ENCODE measurements at regions not wholly inside any gene's neighbourhood (a gene's known extent, or its start where the extent isn't known, plus 50 kb on each side); places are given as distances from the start of the nearest gene placed in this dataset.
"Not testable (repeated sequence)": the region's sequence is repeated elsewhere in the genome, so short reads cannot be mapped to it uniquely, and the experiment has no call there.

- DNase-seq (ENCODE audit: low spot score) = no peak
Observed at GRCh38 chr20:1754306-1754705, 96.7 kb upstream of the SIRPG start.

GRCh38 chr20:1752045-1752444 is 94.5 kb upstream of the SIRPG start:
- no peak for DNase-seq (ENCODE audit: low spot score)

- no peak for DNase-seq (ENCODE audit: low spot score)
Observed at GRCh38 chr20:1748777-1749176, 91.2 kb upstream of the SIRPG start.

- no peak for DNase-seq (ENCODE audit: low spot score)
Observed at GRCh38 chr20:1747953-1748577, 90.5 kb upstream of the SIRPG start.

- not testable (repeated sequence) for DNase-seq (ENCODE audit: low spot score)
Observed at GRCh38 chr20:1742049-1742434, 84.5 kb upstream of the SIRPG start.

GRCh38 chr20:1741309-1742048 is 83.9 kb upstream of the SIRPG start:
- no peak for DNase-seq (ENCODE audit: low spot score)

GRCh38 chr20:1737134-1737533 is 79.6 kb upstream of the SIRPG start:
- no peak for DNase-seq (ENCODE audit: low spot score)

GRCh38 chr20:1735417-1736089 is 78.0 kb upstream of the SIRPG start:
- DNase-seq (ENCODE audit: low spot score) = no peak

GRCh38 chr20:1734269-1734858 is 76.8 kb upstream of the SIRPG start:
- DNase-seq (ENCODE audit: low spot score) = no peak

GRCh38 chr20:1731828-1732375 is 74.3 kb upstream of the SIRPG start:
- not testable (repeated sequence) for DNase-seq (ENCODE audit: low spot score)

- not testable (repeated sequence) for DNase-seq (ENCODE audit: low spot score)
Observed at GRCh38 chr20:1730981-1731711, 73.6 kb upstream of the SIRPG start.

- DNase-seq (ENCODE audit: low spot score) = not testable (repeated sequence)
Observed at GRCh38 chr20:1727303-1727702, 69.7 kb upstream of the SIRPG start.

- peak; percentile 1 for DNase-seq (ENCODE audit: low spot score)
Observed at GRCh38 chr20:1724901-1725300, 67.3 kb upstream of the SIRPG start.

GRCh38 chr20:1722513-1723050 is 65.0 kb upstream of the SIRPG start:
- peak; percentile 0 for DNase-seq (ENCODE audit: low spot score)

GRCh38 chr20:1721687-1722512 is 64.3 kb upstream of the SIRPG start:
- peak; percentile 9 for DNase-seq (ENCODE audit: low spot score)

- peak; percentile 8 for DNase-seq (ENCODE audit: low spot score)
Observed at GRCh38 chr20:1720845-1721475, 63.4 kb upstream of the SIRPG start.

- peak; percentile 2 for DNase-seq (ENCODE audit: low spot score)
Observed at GRCh38 chr20:1720226-1720625, 62.6 kb upstream of the SIRPG start.

GRCh38 chr20:1718604-1719384 is 61.2 kb upstream of the SIRPG start:
- peak; percentile 9 for DNase-seq (ENCODE audit: low spot score)
